ENCODE measurements at regions not wholly inside any gene's neighbourhood (a gene's known extent, or its start where the extent isn't known, plus 50 kb on each side); places are given as distances from the start of the nearest gene placed in this dataset.

DNA sequence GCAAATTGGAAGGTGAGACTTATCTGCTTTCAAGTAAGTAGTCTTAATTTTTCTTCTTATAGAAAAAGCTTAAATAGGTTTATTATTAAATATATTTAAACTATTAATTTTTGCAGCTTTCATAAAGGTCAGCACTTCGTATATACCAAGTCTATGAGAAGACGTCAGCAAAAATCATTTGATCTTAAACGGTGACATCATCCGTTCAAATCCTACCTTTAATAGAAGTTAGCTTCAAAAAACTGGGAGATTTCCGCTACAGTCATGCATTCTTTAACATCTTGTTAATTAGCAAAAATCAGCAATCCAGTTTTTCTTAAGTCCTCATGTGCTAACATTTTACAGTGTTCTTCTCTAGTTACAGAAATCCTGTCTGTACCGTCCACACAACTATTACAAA, 49.9 kb upstream of the PGRMC1 start:
- no peak for TF ChIP-seq EZH2 (IDR thresholded peaks at IDR 0.05; ENCODE audit: borderline replicate concordance)
- no peak for TF ChIP-seq EZH2phosphoT487 (IDR thresholded peaks at IDR 0.05; ENCODE audit: low read depth, severe bottlenecking, unreplicated experiment)
